GM19324 (cell line): ENCODE measurements at regions not wholly inside any gene's neighbourhood (a gene's known extent, or its start where the extent isn't known, plus 50 kb on each side); places are given as distances from the start of the nearest gene placed in this dataset.

Experiments
- ATAC-seq: cut with Tn5 transposase; IDR thresholded peaks from one replicate; pipeline ENCODE4 v1.9.1; 2021; ENCODE audit warnings: mild to moderate bottlenecking, moderate library complexity; ENCODE audit not compliant: unreplicated experiment, low FRiP score

DNA sequence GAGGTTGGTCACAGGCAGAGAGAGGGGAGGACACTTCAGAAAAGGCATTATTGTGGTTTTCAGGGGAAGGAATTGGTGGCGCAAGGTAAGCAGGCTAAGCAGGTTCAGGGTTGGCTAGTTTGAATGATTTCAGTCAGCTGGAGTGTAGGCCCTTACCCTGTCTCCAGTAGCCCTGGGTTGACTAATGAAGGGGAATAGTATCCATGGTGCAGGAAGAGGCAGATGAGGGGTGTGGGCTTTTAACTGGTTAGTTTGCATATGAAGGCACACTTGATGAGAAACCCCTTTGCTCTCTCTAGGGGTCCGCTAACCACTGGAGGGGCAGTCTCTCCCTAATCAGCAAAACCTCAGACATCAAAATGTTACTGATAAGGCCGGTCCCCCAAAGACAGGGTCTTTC, 249.7 kb downstream of the AASDHPPT start:
- no peak for ATAC-seq

DNA sequence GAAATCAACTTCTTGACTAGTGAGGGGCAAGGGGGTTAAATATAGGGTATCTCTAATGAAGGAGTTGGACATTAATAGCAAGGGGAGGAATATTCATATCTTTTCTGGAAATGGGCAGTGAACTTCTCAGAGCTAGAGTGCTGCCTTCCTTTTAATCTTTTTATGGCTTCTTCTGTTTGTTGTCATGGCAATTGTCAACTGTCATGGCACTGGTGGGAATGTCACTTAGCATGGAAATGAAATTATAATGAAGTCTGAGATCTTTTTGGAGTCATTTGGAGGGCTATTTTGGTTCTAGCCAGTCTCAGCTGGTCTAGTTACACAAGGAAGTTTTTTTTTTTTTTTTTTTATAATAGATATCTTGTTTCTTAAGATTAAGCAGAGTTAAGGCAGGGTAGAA, 250.2 kb downstream of the AASDHPPT start:
- ATAC-seq, result no peak

DNA sequence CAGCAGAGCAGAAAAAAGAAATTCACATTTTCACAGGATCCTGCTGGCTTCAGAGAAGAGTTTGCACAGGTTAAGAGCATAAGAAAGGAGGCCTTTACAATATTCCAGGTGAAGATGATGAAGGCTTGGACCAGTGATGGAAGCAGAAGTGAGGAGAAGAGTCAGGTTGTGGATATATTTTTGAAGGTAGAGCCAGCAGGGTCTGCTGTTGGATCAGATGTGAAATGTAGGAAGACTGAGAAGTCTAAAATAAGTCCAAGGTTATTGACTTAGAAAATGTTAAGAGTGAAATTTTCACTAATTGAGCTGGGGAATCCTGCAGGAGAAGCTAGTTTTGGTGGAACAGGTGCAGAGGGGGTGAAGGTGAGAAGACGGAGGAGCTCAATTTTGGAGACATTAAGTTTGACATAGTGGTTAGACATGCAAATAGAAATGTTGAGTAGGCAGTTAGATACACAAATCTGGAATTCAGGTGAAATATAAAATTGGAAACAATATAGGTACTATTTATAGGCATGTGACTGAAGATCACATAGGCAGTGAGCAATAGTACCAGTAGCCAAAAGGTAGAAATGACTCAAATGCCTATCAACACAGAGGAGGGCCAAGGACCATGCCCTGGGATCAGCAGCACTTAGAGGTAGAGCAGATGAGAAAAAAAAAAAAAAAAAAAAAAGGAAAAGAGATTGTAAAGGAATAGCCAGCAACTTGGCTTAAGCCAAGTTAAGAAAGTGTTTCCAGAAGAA, 252.0 kb downstream of the AASDHPPT start:
- ATAC-seq, result no peak

DNA sequence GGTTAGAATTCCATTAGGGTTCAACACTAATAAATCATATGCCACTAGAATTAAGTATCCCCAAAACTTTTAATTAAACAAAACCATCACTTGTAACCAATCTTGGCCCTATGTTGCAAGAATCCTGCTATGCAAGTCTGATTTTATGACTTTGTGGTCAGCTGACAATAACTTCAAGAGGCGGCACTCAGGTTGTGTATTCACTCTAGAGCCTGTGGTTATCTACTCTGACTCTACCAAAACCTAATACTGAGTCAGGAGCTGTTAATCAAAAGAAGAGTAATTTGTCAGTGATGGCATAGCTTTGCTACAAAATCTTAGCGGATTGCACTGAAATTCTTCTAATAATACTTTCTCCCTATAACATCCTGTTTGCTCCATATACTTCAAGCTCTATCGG, 253.7 kb downstream of the AASDHPPT start:
- no peak for ATAC-seq

DNA sequence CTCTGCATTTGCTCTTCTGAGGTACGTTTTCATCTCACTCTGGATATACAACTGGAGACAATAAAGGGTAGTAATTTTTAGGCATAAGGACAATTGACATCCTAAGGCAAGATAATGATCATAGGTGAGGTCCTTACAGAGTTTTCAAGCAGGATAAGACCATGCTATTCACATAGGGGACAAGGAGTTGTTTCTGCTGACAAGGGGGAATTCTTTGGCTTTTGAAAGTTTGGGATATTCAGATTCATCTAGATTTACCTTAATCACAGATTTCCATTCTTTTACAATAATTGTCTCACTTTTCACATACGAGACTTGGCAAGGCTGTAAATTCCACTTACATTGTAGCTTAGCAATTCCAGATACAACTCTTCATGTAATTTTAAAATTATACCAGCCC, 256.2 kb downstream of the AASDHPPT start:
- ATAC-seq, result no peak

DNA sequence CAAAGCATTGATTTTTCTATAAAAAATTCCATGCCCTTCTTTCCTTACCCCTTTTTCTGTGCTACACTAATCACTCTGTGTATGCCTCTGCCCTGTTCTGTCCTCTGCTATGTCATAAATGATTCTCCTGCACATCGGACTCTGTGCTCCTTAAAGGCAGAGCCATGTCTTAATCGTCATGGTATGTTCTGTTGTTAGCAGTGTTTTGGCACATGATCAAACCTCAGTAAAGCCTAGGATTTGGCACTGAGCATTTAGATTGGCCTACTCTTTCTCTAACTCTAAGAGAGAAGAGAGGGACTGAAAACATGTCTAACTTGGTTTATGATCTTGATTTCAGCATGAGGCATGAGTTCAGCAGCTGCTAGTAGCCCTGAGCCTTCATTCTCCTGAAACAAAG, 266.9 kb downstream of the AASDHPPT start:
- no peak for ATAC-seq

DNA sequence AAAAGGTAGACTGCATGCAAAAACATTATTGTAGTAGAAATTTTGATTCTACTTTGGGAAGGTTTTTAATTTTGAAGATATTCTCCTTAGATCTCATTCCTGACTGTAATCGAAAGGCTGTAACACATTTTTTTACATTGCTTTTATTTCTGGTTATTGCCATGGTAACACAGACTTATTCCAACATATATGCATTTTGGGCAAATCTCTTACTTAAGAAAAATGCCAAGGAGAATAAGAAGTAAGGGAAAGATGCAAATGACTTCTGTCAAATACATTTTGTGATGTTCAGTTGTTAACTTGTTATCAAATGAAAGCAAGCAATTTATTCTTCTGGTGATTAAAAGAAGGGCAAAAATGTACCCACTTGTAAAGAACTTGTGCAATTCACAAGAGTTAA, 267.5 kb downstream of the AASDHPPT start:
- no peak for ATAC-seq

DNA sequence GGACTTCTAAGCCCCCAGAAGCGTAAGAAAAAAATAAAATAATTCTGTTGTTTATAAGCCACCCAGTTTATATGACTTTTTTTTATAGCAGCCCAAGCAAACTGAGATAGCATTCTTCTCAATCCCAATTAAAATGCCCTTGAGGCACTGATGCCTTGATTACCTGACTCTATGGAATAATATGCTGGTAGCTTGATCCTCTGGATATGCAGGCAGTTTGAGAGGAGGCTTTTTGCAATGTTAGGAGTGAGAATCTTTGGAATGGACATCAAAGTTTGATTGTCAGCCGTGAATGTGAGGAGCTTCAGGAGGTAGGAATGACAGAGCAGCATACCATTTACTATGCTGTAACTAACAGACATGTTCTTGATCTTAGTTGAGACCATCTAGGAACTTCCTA, 275.6 kb downstream of the AASDHPPT start:
- ATAC-seq, result no peak

DNA sequence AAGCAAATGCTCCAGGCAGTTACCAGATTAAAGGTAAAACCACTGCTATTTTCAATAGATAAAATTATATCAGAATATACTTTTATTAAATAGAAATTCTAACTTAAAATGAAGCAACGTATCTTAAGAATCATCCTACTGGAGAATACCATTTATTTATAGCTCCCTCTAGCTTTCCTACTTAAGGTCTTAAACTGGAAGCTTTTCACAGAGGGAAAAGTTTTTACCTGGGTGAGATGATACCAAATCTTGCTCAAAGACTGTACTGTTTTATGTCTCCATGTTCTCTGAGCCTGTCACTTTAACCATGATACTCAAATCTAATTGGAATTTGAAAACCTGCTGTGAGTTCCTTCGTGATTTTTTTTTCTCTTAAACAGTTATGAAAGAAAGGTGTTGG, 291.8 kb downstream of the AASDHPPT start:
- no peak for ATAC-seq

DNA sequence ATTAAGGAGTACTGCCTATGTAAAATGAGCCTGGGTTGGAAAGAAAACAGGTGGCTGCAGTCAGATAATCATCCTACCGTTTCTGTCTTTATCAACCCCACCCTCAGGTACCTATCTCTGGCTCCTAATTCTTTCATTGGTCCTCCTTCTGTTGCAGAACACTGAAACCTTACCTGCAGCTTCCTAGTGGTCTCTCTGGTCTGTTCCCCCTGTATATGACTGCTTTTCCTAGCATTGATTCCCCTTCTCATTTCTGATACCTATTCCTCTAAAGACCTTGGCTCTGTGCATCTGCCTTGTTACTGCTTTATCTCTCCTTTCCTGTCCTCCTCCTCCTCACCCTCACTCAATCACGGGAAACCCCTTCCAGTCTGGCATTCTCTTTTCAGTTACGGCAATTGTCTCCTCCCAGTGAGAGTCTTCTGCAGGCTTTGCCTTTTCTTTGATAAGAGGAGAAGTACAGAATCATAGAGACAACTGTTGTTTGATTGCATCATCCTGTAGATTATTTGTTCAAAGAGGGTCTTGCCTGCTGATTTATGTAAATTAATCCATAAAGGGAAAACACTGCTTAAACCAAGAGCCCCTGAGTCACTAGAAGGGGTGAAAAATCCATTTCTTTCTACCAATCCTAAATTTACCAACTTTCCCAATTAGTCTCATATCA, 301.2 kb downstream of the AASDHPPT start:
- no peak for ATAC-seq

DNA sequence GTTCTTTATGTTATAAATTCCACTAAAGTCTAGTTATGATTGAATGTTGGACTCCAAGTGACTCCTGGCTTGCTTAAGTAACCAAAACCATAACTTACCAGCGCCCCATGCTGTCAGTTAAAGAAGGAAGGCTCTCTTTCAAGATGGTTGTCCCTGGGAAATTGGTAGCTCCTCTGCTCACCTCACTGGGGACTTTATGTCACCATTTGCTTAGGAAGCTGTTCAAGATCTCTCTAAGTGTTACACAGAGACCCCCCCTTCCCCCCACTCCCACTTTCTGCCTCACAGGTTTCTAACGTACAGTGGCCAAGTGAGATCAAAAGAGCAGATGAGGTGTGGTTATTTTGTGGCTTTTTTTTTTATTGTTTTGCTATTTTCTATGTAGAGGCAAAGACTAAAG, 301.8 kb downstream of the AASDHPPT start:
- ATAC-seq, result no peak

DNA sequence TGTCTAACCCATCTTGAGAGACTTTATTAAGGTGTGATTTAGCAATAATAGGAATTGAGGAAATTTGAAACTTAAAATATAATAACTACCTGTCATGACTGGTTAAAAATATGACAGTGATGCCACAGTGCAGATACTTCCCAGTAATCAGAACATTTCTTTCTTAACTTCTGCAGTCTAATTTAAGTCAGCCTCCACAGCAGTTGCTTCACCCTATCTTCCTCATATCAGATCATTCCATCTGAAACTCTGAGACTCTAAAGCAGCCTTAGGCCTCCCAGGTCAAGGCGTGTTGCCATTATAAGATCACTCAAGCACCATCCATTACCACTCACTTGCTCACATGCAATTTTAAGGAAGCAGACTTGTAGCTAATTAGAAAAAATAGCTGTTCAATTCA, 302.2 kb downstream of the AASDHPPT start:
- no peak for ATAC-seq

DNA sequence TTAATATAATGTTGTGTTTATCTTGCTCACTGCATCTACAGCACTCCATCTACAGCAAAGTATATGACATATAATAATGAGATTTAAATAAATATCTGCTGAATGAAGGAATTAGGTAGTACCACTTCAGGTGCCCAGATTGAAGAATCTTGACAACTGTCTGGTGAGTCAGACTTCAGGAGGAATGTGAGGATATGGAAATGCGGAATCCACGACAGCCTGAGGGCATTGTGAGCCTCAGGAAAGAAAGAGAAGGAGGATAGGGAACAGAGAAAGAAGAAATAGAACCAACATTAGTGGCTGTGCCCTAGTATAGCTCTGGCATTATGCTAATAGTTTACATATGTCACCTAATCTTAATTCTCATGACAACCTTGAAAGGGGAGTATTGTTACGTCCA, 304.4 kb downstream of the AASDHPPT start:
- no peak for ATAC-seq

DNA sequence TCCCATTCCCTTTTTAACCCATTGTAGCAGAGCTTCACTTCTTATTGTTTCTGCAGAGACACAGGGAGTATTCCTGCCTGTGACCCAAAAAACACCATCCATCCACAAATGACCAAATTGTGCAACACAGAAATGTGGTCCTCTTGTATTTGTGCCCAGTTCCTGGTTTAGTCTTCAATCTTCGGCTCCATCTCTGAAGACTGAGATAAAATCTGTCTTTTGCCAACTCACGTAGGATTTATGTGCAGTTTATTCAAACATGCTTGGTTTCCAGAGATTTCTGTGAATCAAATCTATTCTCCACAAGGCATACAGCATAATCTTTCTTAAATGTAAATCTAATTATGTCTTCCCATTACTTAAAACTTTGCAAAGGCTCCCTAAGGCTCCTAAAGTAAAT, 307.0 kb downstream of the AASDHPPT start:
- no peak for ATAC-seq

DNA sequence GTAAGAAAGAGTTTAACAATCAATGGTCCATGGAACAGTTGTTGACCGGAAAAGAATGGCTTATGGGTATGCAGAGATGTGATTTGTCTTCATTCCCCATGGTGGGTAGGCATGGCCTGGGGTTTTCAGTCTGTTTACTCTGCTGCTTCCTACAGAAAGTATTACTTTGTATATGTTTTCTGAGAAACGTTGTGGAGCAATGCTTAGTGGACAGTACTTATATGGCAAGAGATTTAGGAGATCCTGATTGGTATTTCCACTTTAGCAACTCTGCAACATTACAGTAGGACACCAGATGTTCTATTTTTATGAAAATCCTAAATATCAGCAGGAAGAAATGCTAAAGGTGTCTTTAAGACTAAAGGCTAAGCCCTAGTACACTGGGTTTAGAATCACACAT, 309.1 kb downstream of the AASDHPPT start:
- ATAC-seq, result no peak

DNA sequence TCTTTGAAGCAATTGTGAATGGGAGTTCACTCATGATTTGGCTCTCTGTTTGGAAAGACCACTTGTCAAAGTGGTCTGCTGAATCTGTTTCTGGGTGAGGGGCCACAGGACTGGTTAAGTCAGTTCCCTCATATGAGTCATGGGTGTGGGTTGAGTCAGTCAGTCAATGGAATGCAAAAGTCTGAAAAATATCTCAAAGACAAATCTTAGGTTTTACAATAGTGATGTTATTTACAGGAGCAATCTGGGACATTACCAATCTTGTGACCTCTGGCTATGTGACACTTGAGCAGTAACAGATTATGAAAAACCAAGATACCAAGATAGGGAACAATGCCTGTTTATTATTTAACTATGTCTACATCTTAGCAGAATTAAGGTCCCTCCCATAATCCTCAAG, 311.6 kb downstream of the AASDHPPT start:
- ATAC-seq, result no peak

DNA sequence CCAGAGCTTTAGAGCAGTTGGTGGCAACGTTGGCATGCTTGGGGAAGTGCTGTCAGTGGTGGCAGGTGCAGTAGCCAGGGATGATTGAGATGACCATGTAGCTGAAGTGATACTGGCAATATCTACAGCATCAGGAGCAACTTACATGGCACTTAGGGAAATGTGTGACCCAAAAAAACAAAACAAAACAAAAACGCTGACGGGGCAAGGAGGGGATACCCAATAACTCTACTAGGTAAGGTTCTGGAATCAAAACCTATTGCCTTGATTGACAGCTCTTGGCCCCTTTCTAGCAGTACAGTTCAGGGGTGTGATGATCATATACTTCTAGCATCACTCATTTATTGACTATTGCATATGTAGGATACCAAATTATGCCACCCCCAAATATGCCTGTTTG, 312.6 kb downstream of the AASDHPPT start:
- no peak for ATAC-seq

DNA sequence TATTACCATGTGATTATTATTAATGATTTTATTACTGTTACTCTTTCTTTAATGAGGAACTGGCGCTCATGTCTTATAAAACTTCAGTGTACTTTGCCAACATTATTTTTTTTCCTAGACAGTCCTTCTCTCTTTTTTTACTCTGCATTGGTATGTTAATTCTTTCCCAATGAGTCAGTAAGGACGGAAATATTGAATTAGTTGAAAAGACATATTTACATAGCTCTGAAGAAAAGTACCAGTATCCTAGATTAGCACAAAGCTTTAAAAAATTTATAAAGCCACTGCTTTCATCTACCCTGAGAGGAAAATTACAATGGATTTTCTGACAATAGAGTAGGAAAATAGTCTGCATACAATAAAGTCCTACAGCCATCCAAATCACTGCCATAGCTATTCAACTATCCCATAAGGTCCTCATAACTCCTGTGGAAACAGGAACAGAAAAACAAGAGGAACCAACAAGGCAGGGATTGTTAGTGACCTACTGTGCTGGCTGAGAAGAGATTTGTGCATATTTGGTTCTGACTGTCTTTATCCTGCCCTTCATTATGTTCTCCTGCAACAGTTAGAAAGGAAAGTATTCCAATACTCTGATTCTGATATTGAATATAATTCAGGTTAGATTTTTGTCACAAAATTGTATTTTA, 314.4 kb downstream of the AASDHPPT start:
- no peak for ATAC-seq

DNA sequence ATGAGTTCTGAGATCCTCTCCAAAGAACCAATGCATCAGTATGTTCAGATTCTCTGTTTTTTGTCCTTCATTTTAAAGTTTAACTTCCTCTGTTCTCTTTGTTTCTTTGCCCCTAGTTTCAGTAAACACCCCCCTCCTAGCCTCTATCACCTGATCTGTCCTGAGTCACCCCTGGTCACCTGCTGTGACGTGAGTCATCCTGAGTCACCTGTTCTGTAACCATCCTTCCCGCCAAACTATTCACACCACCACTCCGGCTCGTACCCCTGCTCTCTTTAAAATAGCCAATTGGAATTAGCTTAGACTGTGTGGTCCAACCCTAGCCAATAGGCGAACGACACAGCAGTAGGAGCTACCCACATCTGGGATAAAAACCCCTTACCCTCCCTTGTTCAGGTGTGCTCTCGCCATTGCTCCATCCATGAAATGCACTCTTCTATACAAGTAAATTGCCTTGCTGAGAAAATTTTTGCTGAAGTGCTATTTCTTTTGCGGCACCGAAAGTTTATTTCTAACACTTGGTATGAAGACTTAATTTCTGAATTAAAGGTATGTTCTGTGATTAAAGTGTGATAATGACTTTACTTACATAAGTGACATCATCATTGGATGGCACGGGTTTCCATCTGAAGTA, 318.4 kb downstream of the AASDHPPT start:
- ATAC-seq, result no peak

DNA sequence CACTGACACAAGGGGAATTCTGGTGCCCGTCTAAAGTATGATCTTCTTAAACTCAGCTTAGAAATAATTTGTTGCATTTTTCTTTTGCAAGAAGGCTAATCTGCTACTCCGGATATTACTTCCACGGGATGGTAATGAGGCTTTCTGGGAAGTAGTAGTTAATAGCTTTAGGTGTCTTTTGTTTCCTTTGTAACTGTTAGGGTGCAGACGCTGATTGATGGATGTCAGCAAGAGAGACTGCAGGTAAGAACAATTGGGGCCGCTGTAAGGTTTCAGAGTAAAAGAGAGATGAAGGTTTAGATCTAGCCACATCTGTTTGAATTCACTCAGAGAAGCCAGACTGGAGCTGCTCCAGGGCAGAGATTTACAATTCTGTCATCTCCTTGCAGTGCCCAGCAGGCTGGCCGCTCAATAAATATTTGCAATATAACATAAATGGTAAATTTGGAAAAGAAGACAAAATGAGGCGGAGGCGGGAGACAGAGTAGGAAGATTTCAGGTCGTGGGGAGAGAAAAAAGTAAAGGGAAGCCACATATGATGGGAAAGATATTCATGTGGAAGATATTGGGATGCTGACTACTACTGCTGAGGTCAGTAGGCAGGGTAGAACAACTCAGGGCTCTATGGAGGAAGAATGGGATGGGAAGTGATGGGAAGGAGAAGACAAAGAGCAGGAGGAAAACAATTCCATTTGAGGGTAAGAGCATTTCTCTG, 320.5 kb downstream of the AASDHPPT start:
- ATAC-seq, result no peak
